Activated B cell treated with CpG ODN at 0.5 μM for 24 hours (primary cell): ENCODE measurements at regions not wholly inside any gene's neighbourhood (a gene's known extent, or its start where the extent isn't known, plus 50 kb on each side); places are given as distances from the start of the nearest gene placed in this dataset.

Source experiments
- ATAC-seq: fragments of 200-7000 bp; cut with Tn5 transposase; one replicate; pipeline ENCODE4 v1.10.0; 2021; ENCODE audit warnings: low read depth, mild to moderate bottlenecking, moderate library complexity
- CTCF ChIA-PET: fragments of 350-600 bp; sonication (Branson Sonifier 250); formaldehyde crosslinking; loops from one replicate; lab custom pipeline; 2021; ENCODE audit warnings: antibody characterized with exemption; lab: Charles Lee
- POLR2A ChIA-PET: fragments of 350-600 bp; sonication (Branson Sonifier 250); formaldehyde crosslinking; loops from one replicate; lab custom pipeline; 2021; ENCODE audit warnings: antibody characterized with exemption; lab: Charles Lee
- DNase-seq: peaks from one replicate; pipeline ENCODE4 v3.0.0; 2022
- H3K27ac Mint-ChIP-seq: one replicate; pipeline ENCODE4 v1.8.0; 2020; ENCODE audit warnings: mixed read lengths
- H3K27me3 Mint-ChIP-seq: one replicate; pipeline ENCODE4 v1.8.0; 2021; ENCODE audit warnings: mixed read lengths
- H3K36me3 Mint-ChIP-seq: one replicate; pipeline ENCODE4 v1.8.0; 2021; ENCODE audit warnings: low read depth, mixed read lengths
- H3K4me1 Mint-ChIP-seq: one replicate; pipeline ENCODE4 v1.8.0; 2021; ENCODE audit warnings: mixed read lengths
- H3K4me3 Mint-ChIP-seq: one replicate; pipeline ENCODE4 v1.8.0; 2020; ENCODE audit warnings: mild to moderate bottlenecking, mixed read lengths
- H3K9me3 Mint-ChIP-seq: one replicate; pipeline ENCODE4 v1.8.0; 2020; ENCODE audit warnings: mixed read lengths
- intact Hi-C: fragments of 100-400 bp; cut with micrococcal nuclease; formaldehyde crosslinking; loops from one replicate; pipeline ENCODE4 v1.15.1; 2024
- TF ChIP-seq, protein P1 (sequence below): fragments of 200-600 bp; IDR thresholded peaks from one replicate; pipeline ENCODE4 v1.8.0; 2022; ENCODE audit warnings: antibody characterized with exemption, mild to moderate bottlenecking

DNA sequence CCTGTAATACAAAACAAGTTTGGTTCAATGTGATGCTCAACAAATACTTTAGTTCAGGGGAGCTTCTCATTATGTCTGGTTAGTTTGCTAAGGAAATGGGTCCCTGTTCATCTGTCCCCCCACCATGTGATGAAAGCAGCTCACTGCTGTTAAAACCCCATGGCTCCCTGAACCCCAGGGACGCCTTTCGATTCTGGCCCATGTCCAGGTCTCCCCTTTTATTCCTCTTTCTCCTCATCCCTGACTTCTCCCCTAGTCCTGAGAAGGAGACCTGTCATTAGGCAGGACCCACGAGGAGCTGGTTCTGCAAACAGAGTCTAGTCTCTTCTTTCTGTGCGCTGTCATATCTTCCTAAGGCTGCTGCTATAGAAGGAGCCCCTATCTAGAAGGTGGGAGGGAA lies 213.3 kb upstream of the OSR1 start:
- H3K36me3 Mint-ChIP-seq = no peaks in the 10 kb centered on the region
- intact Hi-C loops = no loop called here
- ATAC-seq = no peak
- no peaks in the 10 kb centered on the region for H3K27me3 Mint-ChIP-seq
- ChIA-PET POLR2A (no interaction called here), CTCF (no interaction called here)
- no peaks in the 10 kb centered on the region for H3K4me1 Mint-ChIP-seq
- H3K9me3 Mint-ChIP-seq = no peaks in the 10 kb centered on the region
- no peak overlapping the region for H3K4me3 Mint-ChIP-seq
- TF ChIP-seq, protein P1, sequence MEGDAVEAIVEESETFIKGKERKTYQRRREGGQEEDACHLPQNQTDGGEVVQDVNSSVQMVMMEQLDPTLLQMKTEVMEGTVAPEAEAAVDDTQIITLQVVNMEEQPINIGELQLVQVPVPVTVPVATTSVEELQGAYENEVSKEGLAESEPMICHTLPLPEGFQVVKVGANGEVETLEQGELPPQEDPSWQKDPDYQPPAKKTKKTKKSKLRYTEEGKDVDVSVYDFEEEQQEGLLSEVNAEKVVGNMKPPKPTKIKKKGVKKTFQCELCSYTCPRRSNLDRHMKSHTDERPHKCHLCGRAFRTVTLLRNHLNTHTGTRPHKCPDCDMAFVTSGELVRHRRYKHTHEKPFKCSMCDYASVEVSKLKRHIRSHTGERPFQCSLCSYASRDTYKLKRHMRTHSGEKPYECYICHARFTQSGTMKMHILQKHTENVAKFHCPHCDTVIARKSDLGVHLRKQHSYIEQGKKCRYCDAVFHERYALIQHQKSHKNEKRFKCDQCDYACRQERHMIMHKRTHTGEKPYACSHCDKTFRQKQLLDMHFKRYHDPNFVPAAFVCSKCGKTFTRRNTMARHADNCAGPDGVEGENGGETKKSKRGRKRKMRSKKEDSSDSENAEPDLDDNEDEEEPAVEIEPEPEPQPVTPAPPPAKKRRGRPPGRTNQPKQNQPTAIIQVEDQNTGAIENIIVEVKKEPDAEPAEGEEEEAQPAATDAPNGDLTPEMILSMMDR = no peak
- DNase-seq = no peak
- H3K27ac Mint-ChIP-seq = no peak overlapping the region

DNA sequence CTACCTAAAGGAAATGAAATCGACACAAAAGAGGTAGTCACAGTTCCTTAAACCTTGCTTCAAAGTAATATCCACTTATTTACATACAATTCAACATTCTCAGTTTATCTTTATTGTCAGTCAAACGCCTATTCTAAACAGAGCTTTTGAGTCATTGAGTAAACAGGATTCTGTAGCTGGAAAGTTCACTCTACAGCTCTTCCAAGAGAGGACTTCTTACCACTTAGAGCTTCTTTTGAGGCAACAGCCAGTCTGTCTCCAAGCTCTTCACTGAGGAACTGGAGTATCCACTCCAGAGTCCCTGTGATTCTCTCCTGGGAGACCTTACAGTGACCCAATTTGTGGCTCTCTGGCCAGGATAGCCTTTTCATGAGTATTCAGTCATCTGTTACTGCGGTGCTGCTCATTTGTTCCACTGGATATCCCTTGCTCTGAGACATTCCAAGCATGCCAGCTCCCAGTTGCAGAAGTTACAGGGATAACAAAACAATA lies 210.9 kb upstream of the OSR1 start:
- CTCF ChIA-PET = no interaction called here
- Mint-ChIP-seq H3K36me3 (no peaks in the 10 kb centered on the region), H3K4me3 (no peak overlapping the region), H3K9me3 (no peaks in the 10 kb centered on the region), H3K27ac (no peak overlapping the region), H3K27me3 (peaks cover 2% of the 10 kb centered on the region), H3K4me1 (no peaks in the 10 kb centered on the region)
- TF ChIP-seq, protein P1 = no peak
- no peak for DNase-seq
- POLR2A ChIA-PET = no interaction called here
- no peak for ATAC-seq
- intact Hi-C loops = no loop called here

DNA sequence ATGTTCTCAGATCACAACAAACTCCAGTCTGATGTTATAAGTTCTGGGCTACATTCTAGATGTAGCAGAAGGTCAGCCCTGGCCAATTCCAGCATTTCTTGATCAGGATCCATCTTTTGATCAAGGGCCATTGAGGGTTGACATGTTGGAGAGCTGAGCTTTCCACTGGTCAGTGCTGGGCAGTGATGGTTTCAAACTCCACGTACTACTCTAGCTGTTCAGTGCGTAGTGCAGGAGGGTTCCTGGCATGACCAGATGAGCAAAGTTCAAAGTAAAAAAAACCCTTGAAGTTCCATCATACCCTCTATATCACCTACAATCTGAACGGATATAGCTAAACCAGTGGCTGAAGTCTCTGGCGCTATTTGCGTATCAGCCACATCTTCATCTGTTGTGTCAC lies 210.4 kb upstream of the OSR1 start:
- Mint-ChIP-seq H3K36me3 (no peaks in the 10 kb centered on the region), H3K27ac (no peak overlapping the region), H3K4me3 (no peak overlapping the region), H3K9me3 (no peaks in the 10 kb centered on the region), H3K27me3 (peaks cover 2% of the 10 kb centered on the region), H3K4me1 (no peaks in the 10 kb centered on the region)
- ATAC-seq = no peak
- TF ChIP-seq, protein P1 = no peak
- CTCF ChIA-PET = no interaction called here
- intact Hi-C loops = no loop called here
- DNase-seq = no peak
- POLR2A ChIA-PET = no interaction called here

DNA sequence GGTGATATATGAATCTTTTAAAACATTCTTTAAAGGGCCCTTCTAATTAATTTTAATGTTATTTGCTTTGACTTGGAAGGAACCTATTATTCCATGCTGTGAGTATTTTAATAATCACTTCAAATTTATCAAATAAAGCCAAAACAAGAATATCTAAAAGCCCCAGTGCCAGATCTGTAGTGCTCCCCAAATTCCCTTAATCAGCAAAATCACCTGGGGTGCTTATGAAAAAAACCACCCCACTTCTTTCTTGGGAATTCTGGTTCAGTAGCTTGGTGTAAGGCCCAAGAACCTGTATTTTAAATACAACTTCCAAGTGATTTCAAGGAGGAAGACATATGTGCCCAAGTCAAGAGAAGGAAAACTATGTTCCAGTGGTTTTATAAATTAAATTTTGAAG lies 202.4 kb upstream of the OSR1 start:
- peaks cover 8% of the 10 kb centered on the region for H3K27me3 Mint-ChIP-seq
- TF ChIP-seq, protein P1 = no peak
- H3K4me3 Mint-ChIP-seq = no peak overlapping the region
- H3K9me3 Mint-ChIP-seq = no peaks in the 10 kb centered on the region
- DNase-seq (no peak), ATAC-seq (no peak)
- no peaks in the 10 kb centered on the region for H3K36me3 Mint-ChIP-seq
- ChIA-PET POLR2A (no interaction called here), CTCF (no interaction called here)
- intact Hi-C loops = no loop called here
- no peak overlapping the region for H3K27ac Mint-ChIP-seq
- H3K4me1 Mint-ChIP-seq = no peaks in the 10 kb centered on the region

DNA sequence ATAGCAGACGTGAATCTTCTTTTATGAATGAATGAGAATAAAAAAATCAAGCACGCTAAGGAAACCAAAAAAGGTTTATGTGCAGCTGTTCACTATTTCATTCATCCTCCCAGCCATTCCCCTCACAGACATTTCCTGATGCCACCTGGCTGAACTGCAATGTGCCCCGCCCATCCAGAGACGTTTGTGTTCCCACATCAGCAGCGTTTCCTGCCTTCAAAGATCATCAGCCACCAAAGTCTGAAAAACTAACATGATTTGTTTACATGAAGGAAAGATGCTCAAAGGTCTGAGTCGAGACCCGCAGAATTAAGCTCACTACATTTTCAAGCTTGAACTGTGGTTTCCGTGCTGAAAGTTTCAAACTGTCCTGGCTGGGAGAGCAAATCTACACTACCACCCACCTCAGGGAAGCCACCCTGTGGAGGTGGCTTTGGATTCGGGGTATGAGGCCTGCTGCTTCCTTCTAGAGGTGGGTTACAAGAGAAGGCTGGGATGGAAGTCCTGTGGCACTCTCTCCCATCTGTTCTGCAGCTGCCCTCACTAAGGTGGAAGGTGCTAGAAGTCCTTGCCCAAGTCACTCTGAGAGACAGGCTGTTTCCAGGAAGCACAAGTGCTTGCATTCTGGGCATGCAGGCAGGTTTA lies 201.3 kb upstream of the OSR1 start:
- Mint-ChIP-seq H3K36me3 (no peaks in the 10 kb centered on the region), H3K4me3 (no peak overlapping the region), H3K4me1 (no peaks in the 10 kb centered on the region), H3K9me3 (no peaks in the 10 kb centered on the region), H3K27me3 (peaks cover 5% of the 10 kb centered on the region), H3K27ac (no peak overlapping the region)
- intact Hi-C loops = no loop called here
- no peak for DNase-seq
- ATAC-seq = no peak
- CTCF ChIA-PET = no interaction called here
- TF ChIP-seq, protein P1 = no peak
- POLR2A ChIA-PET = no interaction called here
